GM13976 (cell line): ENCODE measurements at regions not wholly inside any gene's neighbourhood (a gene's known extent, or its start where the extent isn't known, plus 50 kb on each side); places are given as distances from the start of the nearest gene placed in this dataset.

ENCODE experiments used
- DNase-seq: peaks from one replicate; pipeline ENCODE4 v3.0.0; 2012; ENCODE audit warnings: low spot score
- CTCF ChIP-seq: IDR thresholded peaks from 2 replicates; pipeline ENCODE4 v1.5.1; 2012; ENCODE audit warnings: borderline replicate concordance, mild to moderate bottlenecking; ENCODE audit not compliant: insufficient read depth; ENCODE audit errors: extremely low read depth, missing control alignments, control extremely low read depth
- in situ Hi-C: fragments of 300-500 bp; cut with MboI; formaldehyde crosslinking; loops from one replicate; pipeline ENCODE4 v1.12.0; 2022; ENCODE audit warnings: low sequenced_read_pairs, mixed read lengths, inconsistent platforms; ENCODE audit not compliant: unreplicated experiment

DNA sequence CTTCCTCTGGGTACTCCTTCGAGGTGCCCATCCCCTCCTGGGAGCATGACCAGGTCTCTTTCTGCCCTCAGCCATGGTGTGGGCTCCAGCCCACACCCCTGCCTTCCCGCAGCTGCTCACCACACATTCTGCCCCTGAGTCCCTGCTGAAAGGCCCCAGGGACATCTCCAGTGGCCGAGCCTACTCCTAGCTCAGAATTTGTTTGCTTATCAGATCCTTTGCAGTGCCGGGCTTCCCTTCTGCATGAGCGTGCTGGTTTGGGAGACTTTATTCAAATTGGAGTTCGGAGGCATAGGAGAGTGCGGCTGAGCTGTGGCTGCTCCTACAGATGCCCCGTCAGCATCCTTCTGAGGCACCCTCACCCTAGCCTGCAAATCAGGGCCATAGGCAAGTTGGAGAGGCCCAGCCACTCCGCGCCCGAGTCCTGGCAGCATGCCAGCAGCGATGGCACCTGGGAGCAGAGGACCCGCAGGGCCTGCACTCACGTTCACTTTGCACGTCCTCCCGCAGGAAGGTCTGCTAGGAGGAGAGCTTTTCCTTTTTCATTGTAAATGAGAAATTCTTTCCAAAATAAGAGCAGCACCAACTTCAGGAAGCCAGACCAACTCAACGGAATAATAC is 327.3 kb downstream of the QKI start:
- no peak for TF ChIP-seq CTCF
- no peak for DNase-seq
- in situ Hi-C loops: no loop called here

- no peak for TF ChIP-seq CTCF
- in situ Hi-C loops: no loop called here
- DNase-seq: no peak
Observed at GRCh38 chr6:163741342-163741741, 326.8 kb downstream of the QKI start.

- DNase-seq: no peak
- TF ChIP-seq CTCF: no peak
- in situ Hi-C loops: no loop called here
Observed at GRCh38 chr6:163739966-163740365, 325.4 kb downstream of the QKI start.

- no peak for DNase-seq
- in situ Hi-C loops: no loop called here
- no peak for TF ChIP-seq CTCF
Observed at GRCh38 chr6:163739408-163739725, 324.8 kb downstream of the QKI start.

DNA sequence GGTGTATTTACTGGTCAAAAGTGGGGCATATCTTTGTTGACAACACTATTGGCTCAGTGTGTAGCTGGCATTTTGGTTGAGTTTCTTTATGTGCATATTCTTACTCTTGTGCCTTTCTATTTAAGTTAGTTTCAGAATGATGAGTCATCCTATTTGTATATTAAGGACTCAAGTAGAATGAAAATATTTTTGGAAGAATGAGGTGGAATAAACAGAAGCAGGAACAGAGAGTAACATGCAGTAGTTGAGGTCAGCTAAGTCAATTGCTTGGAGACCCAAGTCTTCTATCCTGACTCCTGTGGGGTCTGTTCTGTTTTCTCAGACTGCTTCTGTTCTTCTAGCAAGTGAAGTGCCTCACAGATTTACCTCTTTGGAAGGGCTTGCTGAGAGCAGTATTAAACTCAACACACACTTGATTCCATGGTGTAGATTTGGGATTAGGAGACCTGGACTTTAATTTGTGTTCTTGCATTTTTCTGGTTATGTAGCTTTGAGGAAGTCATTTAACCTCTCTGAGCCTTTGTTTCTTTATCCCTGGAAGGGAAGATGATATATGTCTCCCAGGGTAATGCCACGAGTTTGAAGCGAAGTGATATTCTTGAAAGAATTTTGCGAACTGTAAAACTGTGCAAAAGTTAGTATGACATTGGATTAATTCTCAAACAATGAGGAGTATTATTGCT is 324.3 kb downstream of the QKI start:
- in situ Hi-C loops: no loop called here
- DNase-seq: no peak
- TF ChIP-seq CTCF: no peak

DNA sequence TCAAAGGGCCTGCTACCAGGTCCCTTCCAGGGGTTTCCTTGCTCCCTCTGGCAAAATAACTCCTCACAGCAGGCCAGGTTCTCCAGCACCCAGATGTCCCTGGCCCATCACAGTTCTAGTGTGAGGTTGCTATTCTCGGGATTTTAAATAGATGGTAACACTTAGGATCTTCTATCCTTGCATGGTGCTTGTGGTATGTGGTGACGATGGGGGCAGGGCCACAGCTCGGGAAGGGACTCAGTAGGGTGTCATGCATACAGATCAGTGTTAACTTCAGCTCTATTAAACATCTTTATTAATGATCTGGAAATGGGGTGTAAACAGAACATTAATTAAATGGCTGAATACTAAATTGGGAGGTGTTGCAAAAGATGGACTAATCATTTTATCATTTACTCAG is 323.8 kb downstream of the QKI start:
- no peak for TF ChIP-seq CTCF
- no peak for DNase-seq
- in situ Hi-C loops: no loop called here

DNA sequence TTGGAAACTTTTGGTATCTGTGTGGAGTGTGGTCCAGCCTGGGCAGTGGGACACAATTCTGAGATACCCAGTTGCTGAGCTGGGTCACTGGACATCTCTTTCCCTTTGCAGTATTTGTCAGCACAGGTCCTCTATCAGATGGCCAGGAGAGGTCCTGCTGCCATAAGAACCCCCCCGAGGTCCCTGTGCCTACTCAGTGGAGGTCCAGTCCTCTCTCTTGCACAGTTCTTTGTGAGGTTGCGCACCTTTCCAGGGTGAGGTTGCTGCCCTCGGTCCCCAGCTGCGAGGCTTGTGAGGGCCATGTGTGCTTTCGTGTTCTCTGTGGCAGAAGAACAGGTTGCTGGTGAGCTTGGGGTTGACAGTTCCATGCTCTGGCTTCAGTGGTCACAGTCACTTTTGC is 320.6 kb downstream of the QKI start:
- no peak for TF ChIP-seq CTCF
- in situ Hi-C loops: no loop called here

More for the DNA sequence above, 320.6 kb downstream of the QKI start:
- no peak for DNase-seq
